ENCODE measurements at regions not wholly inside any gene's neighbourhood (a gene's known extent, or its start where the extent isn't known, plus 50 kb on each side); places are given as distances from the start of the nearest gene placed in this dataset.

- TF ChIP-seq, protein P1, sequence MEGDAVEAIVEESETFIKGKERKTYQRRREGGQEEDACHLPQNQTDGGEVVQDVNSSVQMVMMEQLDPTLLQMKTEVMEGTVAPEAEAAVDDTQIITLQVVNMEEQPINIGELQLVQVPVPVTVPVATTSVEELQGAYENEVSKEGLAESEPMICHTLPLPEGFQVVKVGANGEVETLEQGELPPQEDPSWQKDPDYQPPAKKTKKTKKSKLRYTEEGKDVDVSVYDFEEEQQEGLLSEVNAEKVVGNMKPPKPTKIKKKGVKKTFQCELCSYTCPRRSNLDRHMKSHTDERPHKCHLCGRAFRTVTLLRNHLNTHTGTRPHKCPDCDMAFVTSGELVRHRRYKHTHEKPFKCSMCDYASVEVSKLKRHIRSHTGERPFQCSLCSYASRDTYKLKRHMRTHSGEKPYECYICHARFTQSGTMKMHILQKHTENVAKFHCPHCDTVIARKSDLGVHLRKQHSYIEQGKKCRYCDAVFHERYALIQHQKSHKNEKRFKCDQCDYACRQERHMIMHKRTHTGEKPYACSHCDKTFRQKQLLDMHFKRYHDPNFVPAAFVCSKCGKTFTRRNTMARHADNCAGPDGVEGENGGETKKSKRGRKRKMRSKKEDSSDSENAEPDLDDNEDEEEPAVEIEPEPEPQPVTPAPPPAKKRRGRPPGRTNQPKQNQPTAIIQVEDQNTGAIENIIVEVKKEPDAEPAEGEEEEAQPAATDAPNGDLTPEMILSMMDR (conservative IDR thresholded peaks at IDR 0.05 in 1 of 2, IDR thresholded peaks at IDR 0.05 in 1 of 2; ENCODE audit: low read depth in 1 of 2, low read length in 2 of 2): no peak
- no peak for TF ChIP-seq EZH2 (IDR thresholded peaks at IDR 0.05; ENCODE audit: low read length, missing control alignments)
These were observed 187.0 kb downstream of the SPTSSA start for GRCh38 chr14:34275078-34275477.
